Tibial nerve (tissue), 4 donors: ENCODE measurements at regions not wholly inside any gene's neighbourhood (a gene's known extent, or its start where the extent isn't known, plus 50 kb on each side); places are given as distances from the start of the nearest gene placed in this dataset.

Source experiments
- EP300 ChIP-seq, 2 donors: sonication (generic); formaldehyde crosslinking; IDR thresholded peaks; one replicate each; pipeline ENCODE4 v1.6.1; 2017; ENCODE audit warnings: antibody characterized with exemption in 2 of 2, mild to moderate bottlenecking in 1 of 2
- POLR2A ChIP-seq, 2 donors: fragments of 450-650 bp; IDR thresholded peaks; one replicate each; pipeline ENCODE4 v1.6.1; 2017; ENCODE audit warnings: antibody characterized with exemption in 2 of 2, mild to moderate bottlenecking in 2 of 2, moderate library complexity in 2 of 2
- TF ChIP-seq, protein P1 (sequence below), 5 experiments: fragments of 200-600 bp in 3 of 5; fragments of 450-650 bp in 2 of 5; sonication (generic) in 3 of 5; IDR thresholded peaks; one replicate each; pipeline ENCODE4 v1.5.1; 2016 to 2019; ENCODE audit warnings: antibody characterized with exemption in 5 of 5, mild to moderate bottlenecking in 3 of 5, moderate library complexity in 2 of 5

- TF ChIP-seq, protein P1, sequence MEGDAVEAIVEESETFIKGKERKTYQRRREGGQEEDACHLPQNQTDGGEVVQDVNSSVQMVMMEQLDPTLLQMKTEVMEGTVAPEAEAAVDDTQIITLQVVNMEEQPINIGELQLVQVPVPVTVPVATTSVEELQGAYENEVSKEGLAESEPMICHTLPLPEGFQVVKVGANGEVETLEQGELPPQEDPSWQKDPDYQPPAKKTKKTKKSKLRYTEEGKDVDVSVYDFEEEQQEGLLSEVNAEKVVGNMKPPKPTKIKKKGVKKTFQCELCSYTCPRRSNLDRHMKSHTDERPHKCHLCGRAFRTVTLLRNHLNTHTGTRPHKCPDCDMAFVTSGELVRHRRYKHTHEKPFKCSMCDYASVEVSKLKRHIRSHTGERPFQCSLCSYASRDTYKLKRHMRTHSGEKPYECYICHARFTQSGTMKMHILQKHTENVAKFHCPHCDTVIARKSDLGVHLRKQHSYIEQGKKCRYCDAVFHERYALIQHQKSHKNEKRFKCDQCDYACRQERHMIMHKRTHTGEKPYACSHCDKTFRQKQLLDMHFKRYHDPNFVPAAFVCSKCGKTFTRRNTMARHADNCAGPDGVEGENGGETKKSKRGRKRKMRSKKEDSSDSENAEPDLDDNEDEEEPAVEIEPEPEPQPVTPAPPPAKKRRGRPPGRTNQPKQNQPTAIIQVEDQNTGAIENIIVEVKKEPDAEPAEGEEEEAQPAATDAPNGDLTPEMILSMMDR (IDR thresholded peaks at IDR 0.05): no peak
- TF ChIP-seq POLR2A (IDR thresholded peaks at IDR 0.05) (no peak), EP300 (IDR thresholded peaks at IDR 0.05) (no peak)
These were observed 380.1 kb downstream of the SOX11 start for GRCh38 chr2:6072276-6072675.
